IPS-NIHi7 (cell line): ENCODE measurements at regions not wholly inside any gene's neighbourhood (a gene's known extent, or its start where the extent isn't known, plus 50 kb on each side); places are given as distances from the start of the nearest gene placed in this dataset.

ENCODE experiments used
- DNase-seq: peaks from one replicate; pipeline ENCODE4 v3.0.0; 2012; ENCODE audit warnings: mixed read lengths; ENCODE audit errors: extremely low spot score

GRCh38 chr6:1257778-1258177 lies 54.1 kb upstream of the FOXQ1 start:
- no peak for DNase-seq

- no peak for DNase-seq
Observed at GRCh38 chr6:1256435-1257008, 55.4 kb upstream of the FOXQ1 start.

GRCh38 chr6:1255636-1256365 lies 56.1 kb upstream of the FOXQ1 start:
- no peak for DNase-seq

- DNase-seq = no peak
Observed at GRCh38 chr6:1254326-1254725, 57.6 kb upstream of the FOXQ1 start.

GRCh38 chr6:1253816-1254215 lies 58.1 kb upstream of the FOXQ1 start:
- DNase-seq = no peak

GRCh38 chr6:1251198-1252155 lies 60.4 kb upstream of the FOXQ1 start:
- DNase-seq = no peak

GRCh38 chr6:1250489-1251197 lies 61.3 kb upstream of the FOXQ1 start:
- no peak for DNase-seq

- DNase-seq = no peak
Observed at GRCh38 chr6:1247894-1248293, 64.0 kb upstream of the FOXQ1 start.

- DNase-seq = no peak
Observed at GRCh38 chr6:1247056-1247455, 64.8 kb upstream of the FOXQ1 start.

- no peak for DNase-seq
Observed at GRCh38 chr6:1244941-1245340, 67.0 kb upstream of the FOXQ1 start.

GRCh38 chr6:1244278-1244677 lies 67.6 kb upstream of the FOXQ1 start:
- no peak for DNase-seq

GRCh38 chr6:1242446-1242845 lies 69.5 kb upstream of the FOXQ1 start:
- no peak for DNase-seq

- no peak for DNase-seq
Observed at GRCh38 chr6:1242021-1242420, 69.9 kb upstream of the FOXQ1 start.

GRCh38 chr6:1240766-1241318 lies 71.1 kb upstream of the FOXQ1 start:
- no peak for DNase-seq

GRCh38 chr6:1239805-1240204 lies 72.1 kb upstream of the FOXQ1 start:
- no peak for DNase-seq

- no peak for DNase-seq
Observed at GRCh38 chr6:1238040-1238439, 73.9 kb upstream of the FOXQ1 start.

GRCh38 chr6:1237636-1238035 lies 74.3 kb upstream of the FOXQ1 start:
- no peak for DNase-seq

GRCh38 chr6:1235825-1236224 lies 76.1 kb upstream of the FOXQ1 start:
- no peak for DNase-seq

- DNase-seq = no peak
Observed at GRCh38 chr6:1233924-1234323, 78.0 kb upstream of the FOXQ1 start.

- no peak for DNase-seq
Observed at GRCh38 chr6:1232578-1232977, 79.3 kb upstream of the FOXQ1 start.

- DNase-seq = no peak
Observed at GRCh38 chr6:1231941-1232340, 80.0 kb upstream of the FOXQ1 start.
